ENCODE measurements at regions not wholly inside any gene's neighbourhood (a gene's known extent, or its start where the extent isn't known, plus 50 kb on each side); places are given as distances from the start of the nearest gene placed in this dataset.

GRCh38 chr10:62885684-62886461, 69.7 kb upstream of the EGR2 start:
- no peak overlapping the region for H3K4me3 ChIP-seq
- H3K36me3 ChIP-seq = no peaks in the 10 kb centered on the region
- 58 to 60% methylated on average over 7 of the region's 7 CpGs for WGBS, 2 donors
- H3K9me3 ChIP-seq = no peaks in the 10 kb centered on the region
- no peak overlapping the region for H3K27ac ChIP-seq
- DNase-seq (ENCODE audit: low spot score in 2 of 2) = no peak
- no peaks in the 10 kb centered on the region for H3K4me1 ChIP-seq
- no peaks in the 10 kb centered on the region for H3K27me3 ChIP-seq
- TF ChIP-seq EP300 (IDR thresholded peaks at IDR 0.05) = no peak
- no peak for TF ChIP-seq POLR2A (IDR thresholded peaks at IDR 0.05)
- no peak for TF ChIP-seq CTCF (IDR thresholded peaks at IDR 0.05)

- H3K27ac ChIP-seq = no peak overlapping the region
- no peaks in the 10 kb centered on the region for H3K4me1 ChIP-seq
- H3K9me3 ChIP-seq = no peaks in the 10 kb centered on the region
- 81 to 85% methylated on average over 3 of the region's 3 CpGs for WGBS, 2 donors
- DNase-seq (ENCODE audit: low spot score in 2 of 2) = no peak
- TF ChIP-seq CTCF (IDR thresholded peaks at IDR 0.05) = no peak
- TF ChIP-seq EP300 (IDR thresholded peaks at IDR 0.05) = no peak
- TF ChIP-seq POLR2A (IDR thresholded peaks at IDR 0.05) = no peak
- H3K36me3 ChIP-seq = no peaks in the 10 kb centered on the region
- H3K4me3 ChIP-seq = no peak overlapping the region
- no peaks in the 10 kb centered on the region for H3K27me3 ChIP-seq
Observed at GRCh38 chr10:62880162-62880561, 64.0 kb upstream of the EGR2 start.

GRCh38 chr10:62873866-62874265, 57.7 kb upstream of the EGR2 start:
- Histone ChIP-seq H3K27me3 (no peaks in the 10 kb centered on the region), H3K9me3 (no peaks in the 10 kb centered on the region), H3K4me1 (no peaks in the 10 kb centered on the region), H3K27ac (no peak overlapping the region), H3K36me3 (no peaks in the 10 kb centered on the region), H3K4me3 (no peak overlapping the region)
- 72 to 73% methylated on average over 2 of the region's 2 CpGs for WGBS, 2 donors
- TF ChIP-seq EP300 (IDR thresholded peaks at IDR 0.05) (no peak), CTCF (IDR thresholded peaks at IDR 0.05) (no peak), POLR2A (IDR thresholded peaks at IDR 0.05) (no peak)
- DNase-seq (ENCODE audit: low spot score in 2 of 2) = no peak

- Histone ChIP-seq H3K9me3 (no peaks in the 10 kb centered on the region), H3K4me3 (no peak overlapping the region), H3K27ac (no peak overlapping the region), H3K27me3 (no peaks in the 10 kb centered on the region), H3K36me3 (no peaks in the 10 kb centered on the region), H3K4me1 (no peaks in the 10 kb centered on the region)
- WGBS, 2 donors = 86 to 87% methylated on average over 7 of the region's 7 CpGs
- TF ChIP-seq CTCF (IDR thresholded peaks at IDR 0.05) (no peak), EP300 (IDR thresholded peaks at IDR 0.05) (no peak), POLR2A (IDR thresholded peaks at IDR 0.05) (no peak)
- DNase-seq (ENCODE audit: low spot score in 2 of 2) = no peak
Observed at GRCh38 chr10:62870866-62871265, 54.7 kb upstream of the EGR2 start.

- Histone ChIP-seq H3K27me3 (no peaks in the 10 kb centered on the region), H3K4me3 (no peak overlapping the region), H3K27ac (no peak overlapping the region), H3K9me3 (no peaks in the 10 kb centered on the region), H3K4me1 (no peaks in the 10 kb centered on the region), H3K36me3 (no peaks in the 10 kb centered on the region)
- no peak for TF ChIP-seq POLR2A (IDR thresholded peaks at IDR 0.05)
- no peak for TF ChIP-seq CTCF (IDR thresholded peaks at IDR 0.05)
- TF ChIP-seq EP300 (IDR thresholded peaks at IDR 0.05) = no peak
- no peak for DNase-seq (ENCODE audit: low spot score in 2 of 2)
- 68 to 77% methylated on average over 3 of the region's 3 CpGs for WGBS, 2 donors
Observed at GRCh38 chr10:62869958-62870357, 53.8 kb upstream of the EGR2 start.

Measured in tibial nerve (tissue), 4 donors.